A549 (cell line): ENCODE measurements at regions not wholly inside any gene's neighbourhood (a gene's known extent, or its start where the extent isn't known, plus 50 kb on each side); places are given as distances from the start of the nearest gene placed in this dataset.

Experiments used
- CBX2 ChIP-seq: fragments of 200-600 bp; sonication (generic); IDR thresholded peaks from 2 replicates; pipeline ENCODE4 v1.6.1; 2016; ENCODE audit warnings: low read depth, mild to moderate bottlenecking, borderline replicate concordance
- CEBPB ChIP-seq, 2 experiments: fragments of >200 bp in 1 of 2; sonication (Bioruptor Twin) in 1 of 2; formaldehyde crosslinking in 1 of 2; IDR thresholded peaks; 2 replicates each; pipeline ENCODE4 v1.6.1; 2012 to 2016
- EHF ChIP-seq: fragments of 250-450 bp; sonication (Bioruptor Pico); IDR thresholded peaks from 2 replicates; pipeline ENCODE4 v1.5.0; 2020; ENCODE audit warnings: mild to moderate bottlenecking
- EHMT2 ChIP-seq: fragments of 200-600 bp; sonication (generic); IDR thresholded peaks from 2 replicates; pipeline ENCODE4 v1.6.1; 2016; ENCODE audit warnings: antibody characterized with exemption, low read depth, mild to moderate bottlenecking, moderate library complexity
- HDAC2 ChIP-seq: fragments of 200-600 bp; sonication (generic); IDR thresholded peaks from 2 replicates; pipeline ENCODE4 v1.6.1; 2016
- JUN ChIP-seq, 2 experiments: fragments of >200 bp; sonication (Bioruptor Twin); formaldehyde crosslinking; IDR thresholded peaks; 2 replicates in 1 of 2; 3 replicates in 1 of 2; pipeline ENCODE4 v1.6.1; 2016 to 2017
- JUNB ChIP-seq: fragments of >200 bp; sonication (Bioruptor Twin); formaldehyde crosslinking; IDR thresholded peaks from 2 replicates; pipeline ENCODE4 v1.6.1; 2016
- MAFK ChIP-seq: fragments of 450-650 bp; IDR thresholded peaks from 2 replicates; pipeline ENCODE4 v1.6.1; 2014; ENCODE audit not compliant: partially characterized antibody
- POLR2A ChIP-seq: IDR thresholded peaks from 2 replicates; pipeline ENCODE4 v1.6.1; 2012; ENCODE audit warnings: mild to moderate bottlenecking, low read length
- RFX5 ChIP-seq: fragments of 450-650 bp; IDR thresholded peaks from 2 replicates; pipeline ENCODE4 v1.7.1; 2014; ENCODE audit warnings: antibody characterized with exemption, mild to moderate bottlenecking, moderate library complexity
- SMC3 ChIP-seq: fragments of >200 bp; sonication (Bioruptor Twin); formaldehyde crosslinking; IDR thresholded peaks from 3 replicates; pipeline ENCODE4 v1.6.1; 2018; ENCODE audit warnings: inconsistent platforms
- TF ChIP-seq, protein P1 (sequence below): fragments of >200 bp; sonication (Bioruptor Twin); formaldehyde crosslinking; IDR thresholded peaks from 3 replicates; pipeline ENCODE4 v1.5.1; 2016
- TF ChIP-seq, protein P2 (sequence below): fragments of 200-600 bp; sonication (generic); IDR thresholded peaks from 2 replicates; pipeline ENCODE4 v1.6.1; 2016; ENCODE audit warnings: antibody characterized with exemption, mild to moderate bottlenecking, moderate library complexity
- TF ChIP-seq, protein P3 (sequence below): fragments of 450-650 bp; IDR thresholded peaks from 2 replicates; pipeline ENCODE4 v1.6.1; 2014; ENCODE audit warnings: antibody characterized with exemption

DNA sequence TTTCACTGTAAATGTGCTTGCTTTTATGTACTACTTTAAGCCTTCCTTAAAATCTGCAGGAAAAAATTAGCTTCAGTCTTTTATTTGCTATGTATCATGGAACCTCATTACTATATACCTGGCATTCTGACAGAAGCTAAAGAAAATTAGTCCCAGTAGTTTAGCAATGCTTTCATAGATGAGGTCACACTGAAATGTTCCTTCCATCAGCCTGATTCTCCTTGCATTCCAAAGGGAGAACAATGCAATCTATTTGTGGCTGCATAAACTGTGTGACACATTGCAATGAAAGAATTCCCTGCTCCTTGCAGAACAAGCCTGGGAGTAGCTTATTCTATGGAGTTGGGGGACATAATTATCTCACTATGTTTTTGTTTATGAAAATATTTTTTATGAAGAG is 691.5 kb upstream of the ARPP21 start:
- TF ChIP-seq CEBPB (IDR thresholded peaks at IDR 0.05) (no peak), RFX5 (no peak), MAFK (no peak), HDAC2 (no peak), EHF (CRISPR knock-in tag) (no peak), JUN (IDR thresholded peaks at IDR 0.05) (no peak), JUNB (no peak), SMC3 (no peak), CBX2 (no peak), POLR2A (no peak), EHMT2 (no peak)
- TF ChIP-seq, protein P1, sequence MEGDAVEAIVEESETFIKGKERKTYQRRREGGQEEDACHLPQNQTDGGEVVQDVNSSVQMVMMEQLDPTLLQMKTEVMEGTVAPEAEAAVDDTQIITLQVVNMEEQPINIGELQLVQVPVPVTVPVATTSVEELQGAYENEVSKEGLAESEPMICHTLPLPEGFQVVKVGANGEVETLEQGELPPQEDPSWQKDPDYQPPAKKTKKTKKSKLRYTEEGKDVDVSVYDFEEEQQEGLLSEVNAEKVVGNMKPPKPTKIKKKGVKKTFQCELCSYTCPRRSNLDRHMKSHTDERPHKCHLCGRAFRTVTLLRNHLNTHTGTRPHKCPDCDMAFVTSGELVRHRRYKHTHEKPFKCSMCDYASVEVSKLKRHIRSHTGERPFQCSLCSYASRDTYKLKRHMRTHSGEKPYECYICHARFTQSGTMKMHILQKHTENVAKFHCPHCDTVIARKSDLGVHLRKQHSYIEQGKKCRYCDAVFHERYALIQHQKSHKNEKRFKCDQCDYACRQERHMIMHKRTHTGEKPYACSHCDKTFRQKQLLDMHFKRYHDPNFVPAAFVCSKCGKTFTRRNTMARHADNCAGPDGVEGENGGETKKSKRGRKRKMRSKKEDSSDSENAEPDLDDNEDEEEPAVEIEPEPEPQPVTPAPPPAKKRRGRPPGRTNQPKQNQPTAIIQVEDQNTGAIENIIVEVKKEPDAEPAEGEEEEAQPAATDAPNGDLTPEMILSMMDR: no peak
- TF ChIP-seq, protein P2, sequence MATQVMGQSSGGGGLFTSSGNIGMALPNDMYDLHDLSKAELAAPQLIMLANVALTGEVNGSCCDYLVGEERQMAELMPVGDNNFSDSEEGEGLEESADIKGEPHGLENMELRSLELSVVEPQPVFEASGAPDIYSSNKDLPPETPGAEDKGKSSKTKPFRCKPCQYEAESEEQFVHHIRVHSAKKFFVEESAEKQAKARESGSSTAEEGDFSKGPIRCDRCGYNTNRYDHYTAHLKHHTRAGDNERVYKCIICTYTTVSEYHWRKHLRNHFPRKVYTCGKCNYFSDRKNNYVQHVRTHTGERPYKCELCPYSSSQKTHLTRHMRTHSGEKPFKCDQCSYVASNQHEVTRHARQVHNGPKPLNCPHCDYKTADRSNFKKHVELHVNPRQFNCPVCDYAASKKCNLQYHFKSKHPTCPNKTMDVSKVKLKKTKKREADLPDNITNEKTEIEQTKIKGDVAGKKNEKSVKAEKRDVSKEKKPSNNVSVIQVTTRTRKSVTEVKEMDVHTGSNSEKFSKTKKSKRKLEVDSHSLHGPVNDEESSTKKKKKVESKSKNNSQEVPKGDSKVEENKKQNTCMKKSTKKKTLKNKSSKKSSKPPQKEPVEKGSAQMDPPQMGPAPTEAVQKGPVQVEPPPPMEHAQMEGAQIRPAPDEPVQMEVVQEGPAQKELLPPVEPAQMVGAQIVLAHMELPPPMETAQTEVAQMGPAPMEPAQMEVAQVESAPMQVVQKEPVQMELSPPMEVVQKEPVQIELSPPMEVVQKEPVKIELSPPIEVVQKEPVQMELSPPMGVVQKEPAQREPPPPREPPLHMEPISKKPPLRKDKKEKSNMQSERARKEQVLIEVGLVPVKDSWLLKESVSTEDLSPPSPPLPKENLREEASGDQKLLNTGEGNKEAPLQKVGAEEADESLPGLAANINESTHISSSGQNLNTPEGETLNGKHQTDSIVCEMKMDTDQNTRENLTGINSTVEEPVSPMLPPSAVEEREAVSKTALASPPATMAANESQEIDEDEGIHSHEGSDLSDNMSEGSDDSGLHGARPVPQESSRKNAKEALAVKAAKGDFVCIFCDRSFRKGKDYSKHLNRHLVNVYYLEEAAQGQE: no peak
- TF ChIP-seq, protein P3, sequence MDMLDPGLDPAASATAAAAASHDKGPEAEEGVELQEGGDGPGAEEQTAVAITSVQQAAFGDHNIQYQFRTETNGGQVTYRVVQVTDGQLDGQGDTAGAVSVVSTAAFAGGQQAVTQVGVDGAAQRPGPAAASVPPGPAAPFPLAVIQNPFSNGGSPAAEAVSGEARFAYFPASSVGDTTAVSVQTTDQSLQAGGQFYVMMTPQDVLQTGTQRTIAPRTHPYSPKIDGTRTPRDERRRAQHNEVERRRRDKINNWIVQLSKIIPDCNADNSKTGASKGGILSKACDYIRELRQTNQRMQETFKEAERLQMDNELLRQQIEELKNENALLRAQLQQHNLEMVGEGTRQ: no peak
